SU-DHL-6 (cell line): ENCODE measurements at regions not wholly inside any gene's neighbourhood (a gene's known extent, or its start where the extent isn't known, plus 50 kb on each side); places are given as distances from the start of the nearest gene placed in this dataset.

Experiments
- CTCF ChIP-seq: fragments of 200-600 bp; sonication (generic); IDR thresholded peaks from one replicate; pipeline ENCODE4 v1.5.1; 2017; ENCODE audit warnings: antibody characterized with exemption, mild to moderate bottlenecking, low read length, moderate library complexity; ENCODE audit not compliant: insufficient read depth, poor library complexity, severe bottlenecking
- EZH2phosphoT487 ChIP-seq: fragments of 200-600 bp; sonication (generic), shearing (Covaris generic); conservative IDR thresholded peaks from 2 replicates; pipeline ENCODE4 v1.6.1; 2018; ENCODE audit warnings: mild to moderate bottlenecking, antibody characterized with exemption, low read length, moderate library complexity, mixed read lengths

- no peak for TF ChIP-seq CTCF
- no peak for TF ChIP-seq EZH2phosphoT487
Observed at GRCh38 chr17:22453181-22453580, 760.9 kb downstream of the KCNJ18 start.
